Mesothelial cell of epicardium (in vitro differentiated cells): ENCODE measurements at regions not wholly inside any gene's neighbourhood (a gene's known extent, or its start where the extent isn't known, plus 50 kb on each side); places are given as distances from the start of the nearest gene placed in this dataset.
"Not testable (repeated sequence)": the region's sequence is repeated elsewhere in the genome, so short reads cannot be mapped to it uniquely, and the experiment has no call there.

ENCODE experiments used
- DNase-seq, 2 experiments: peaks; one replicate each; pipeline ENCODE4 v3.0.0; 2021; ENCODE audit warnings: low spot score in 2 of 2; ENCODE audit not compliant: unreplicated experiment in 2 of 2
- H3K27ac Mint-ChIP-seq: 2 replicates; pipeline ENCODE4 v1.8.0; 2021; ENCODE audit warnings: mixed read lengths
- H3K27me3 Mint-ChIP-seq: 2 replicates; pipeline ENCODE4 v1.8.0; 2021; ENCODE audit warnings: low read depth, mixed read lengths
- H3K36me3 Mint-ChIP-seq: 2 replicates; pipeline ENCODE4 v1.8.0; 2021; ENCODE audit warnings: mixed read lengths
- H3K4me1 Mint-ChIP-seq: 2 replicates; pipeline ENCODE4 v1.8.0; 2021; ENCODE audit warnings: mixed read lengths
- H3K4me3 Mint-ChIP-seq: 2 replicates; pipeline ENCODE4 v1.8.0; 2021; ENCODE audit warnings: mild to moderate bottlenecking, moderate library complexity, mixed read lengths
- H3K9me3 Mint-ChIP-seq: 2 replicates; pipeline ENCODE4 v1.8.0; 2021; ENCODE audit warnings: mixed read lengths
- CTCF ChIP-seq: fragments of 200-600 bp; sonication (generic); IDR thresholded peaks from one replicate; pipeline ENCODE4 v1.5.0; 2021; ENCODE audit warnings: antibody characterized with exemption; ENCODE audit not compliant: unreplicated experiment

GRCh38 chr4:159937595-159937994, 834.7 kb downstream of the RAPGEF2 start:
- Mint-ChIP-seq H3K27me3 (no peaks in the 10 kb centered on the region), H3K4me3 (no peak overlapping the region), H3K36me3 (peaks cover 1% of the 10 kb centered on the region), H3K27ac (no peak overlapping the region), H3K9me3 (peaks cover 25% of the 10 kb centered on the region), H3K4me1 (peaks cover 4% of the 10 kb centered on the region)
- no peak for DNase-seq
- TF ChIP-seq CTCF: no peak

- not testable (repeated sequence) for H3K27ac Mint-ChIP-seq, H3K4me3 Mint-ChIP-seq, DNase-seq, H3K36me3 Mint-ChIP-seq, H3K4me1 Mint-ChIP-seq, H3K27me3 Mint-ChIP-seq
- H3K9me3 Mint-ChIP-seq: peaks cover 12% of the 10 kb centered on the region
Observed at GRCh38 chr4:159939681-159940080, 836.8 kb downstream of the RAPGEF2 start.

DNA sequence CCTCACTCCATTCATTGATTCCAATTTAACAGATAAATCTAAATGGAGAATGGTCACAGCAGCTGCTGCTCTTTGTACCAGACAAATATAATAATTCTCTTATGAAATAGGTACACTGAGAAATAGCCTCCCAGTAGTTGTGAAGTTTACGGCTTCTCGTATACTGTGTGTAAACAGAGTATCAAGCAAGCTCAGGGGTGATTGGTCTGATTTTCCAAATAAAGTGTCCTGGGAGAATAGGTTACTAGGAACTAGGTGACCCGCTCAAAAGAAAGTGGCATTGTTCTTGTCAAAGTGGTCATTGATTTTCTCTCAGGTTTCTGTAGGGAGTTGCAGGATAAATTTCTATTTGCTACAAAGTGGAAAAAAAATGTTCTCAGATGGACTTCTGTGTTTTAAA, 838.2 kb downstream of the RAPGEF2 start:
- Mint-ChIP-seq H3K27ac (no peak overlapping the region), H3K4me3 (no peak overlapping the region), H3K27me3 (no peaks in the 10 kb centered on the region), H3K9me3 (no peaks in the 10 kb centered on the region), H3K36me3 (no peaks in the 10 kb centered on the region), H3K4me1 (peaks cover 4% of the 10 kb centered on the region)
- no peak for TF ChIP-seq CTCF
- no peak for DNase-seq

DNA sequence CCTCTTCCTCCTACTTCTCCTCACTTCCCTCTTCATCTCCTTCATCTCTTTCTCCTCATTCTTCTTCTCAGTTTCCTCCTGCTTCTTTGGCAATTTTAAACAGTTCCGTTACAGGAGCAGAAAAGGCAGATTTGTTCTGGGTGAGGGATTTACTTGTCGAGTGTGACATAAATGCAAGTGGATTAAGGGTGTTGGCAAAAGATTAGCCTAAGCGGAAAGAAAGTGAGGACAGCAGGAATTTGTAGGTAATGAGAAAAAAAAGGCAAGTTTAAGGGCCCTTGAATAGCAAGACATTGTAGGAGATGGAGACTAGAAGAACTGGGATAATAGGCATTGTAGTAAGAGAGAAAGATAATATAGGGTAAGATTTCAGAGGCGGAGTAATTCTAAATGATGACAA, 841.6 kb downstream of the RAPGEF2 start:
- Mint-ChIP-seq H3K27ac (no peak overlapping the region), H3K27me3 (no peaks in the 10 kb centered on the region), H3K9me3 (no peaks in the 10 kb centered on the region), H3K36me3 (no peaks in the 10 kb centered on the region), H3K4me3 (no peak overlapping the region), H3K4me1 (peaks cover 4% of the 10 kb centered on the region)
- TF ChIP-seq CTCF: no peak
- DNase-seq: no peak

GRCh38 chr4:159946983-159947615, 844.2 kb downstream of the RAPGEF2 start:
- no peaks in the 10 kb centered on the region for H3K36me3 Mint-ChIP-seq
- H3K27ac Mint-ChIP-seq: no peak overlapping the region
- no peak overlapping the region for H3K4me3 Mint-ChIP-seq
- peak; percentile 82 for TF ChIP-seq CTCF
- peaks cover 4% of the 10 kb centered on the region for H3K4me1 Mint-ChIP-seq
- H3K9me3 Mint-ChIP-seq: no peaks in the 10 kb centered on the region
- no peaks in the 10 kb centered on the region for H3K27me3 Mint-ChIP-seq
- DNase-seq: no peak

DNA sequence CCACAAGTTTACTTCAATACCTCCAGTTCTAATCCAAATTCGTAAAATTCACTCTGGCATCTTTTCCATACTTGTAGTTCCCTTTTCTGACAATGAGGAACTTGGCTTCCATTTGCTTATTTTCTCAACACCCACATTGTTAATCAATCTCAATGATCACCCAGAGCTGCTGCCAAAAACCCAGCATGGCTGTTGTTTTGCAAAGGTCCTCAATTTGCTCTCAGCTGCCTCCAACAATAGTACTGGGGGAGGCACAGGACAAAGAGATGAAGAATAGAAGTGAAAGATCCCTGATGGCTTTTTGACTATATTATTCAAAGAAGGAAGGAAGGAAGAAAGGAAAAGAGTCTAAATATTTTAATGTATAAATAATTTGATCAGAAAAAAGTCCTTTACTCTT, 847.8 kb downstream of the RAPGEF2 start:
- no peak for TF ChIP-seq CTCF
- no peaks in the 10 kb centered on the region for H3K27me3 Mint-ChIP-seq
- no peaks in the 10 kb centered on the region for H3K9me3 Mint-ChIP-seq
- H3K27ac Mint-ChIP-seq: no peak overlapping the region
- DNase-seq: no peak
- H3K4me1 Mint-ChIP-seq: peaks cover 4% of the 10 kb centered on the region
- no peak overlapping the region for H3K4me3 Mint-ChIP-seq
- H3K36me3 Mint-ChIP-seq: no peaks in the 10 kb centered on the region
